Esophagus squamous epithelium (tissue), 5 donors: ENCODE measurements at regions not wholly inside any gene's neighbourhood (a gene's known extent, or its start where the extent isn't known, plus 50 kb on each side); places are given as distances from the start of the nearest gene placed in this dataset.

ENCODE experiments used
- DNase-seq: peaks from one replicate; lab custom pipeline; 2025; lab: John Stamatoyannopoulos, UW
- H3K27ac ChIP-seq, 4 donors: fragments of 200-600 bp; sonication (generic); one replicate each; pipeline ENCODE4 v1.5.1; 2016 to 2019; ENCODE audit warnings: mild to moderate bottlenecking in 1 of 4
- H3K27me3 ChIP-seq, 4 donors: fragments of 200-600 bp; sonication (generic); 1 replicate in 3 of 4; 2 replicates in 1 of 4; pipeline versions ENCODE4 v1.5.1 to v1.6.0; 2017 to 2021; ENCODE audit warnings: antibody characterized with exemption in 1 of 4
- H3K36me3 ChIP-seq, 3 donors: fragments of 200-600 bp; sonication (generic); one replicate each; pipeline ENCODE4 v1.5.1; 2016 to 2019
- H3K4me1 ChIP-seq, 3 donors: fragments of 200-600 bp; sonication (generic); one replicate each; pipeline ENCODE4 v1.5.1; 2017 to 2019
- H3K4me3 ChIP-seq, 4 donors: fragments of 200-600 bp; sonication (generic); 1 replicate in 3 of 4; 2 replicates in 1 of 4; pipeline ENCODE4 v1.5.1; 2016 to 2019; ENCODE audit warnings: mild to moderate bottlenecking in 2 of 4, moderate library complexity in 1 of 4
- H3K9me3 ChIP-seq, 3 donors: fragments of 200-600 bp; sonication (generic); one replicate each; pipeline ENCODE4 v1.5.1; 2016 to 2019
- POLR2A ChIP-seq, 4 donors: fragments of 450-650 bp; IDR thresholded peaks; one replicate each; pipeline ENCODE4 v1.6.1; 2017; ENCODE audit warnings: antibody characterized with exemption in 4 of 4, mild to moderate bottlenecking in 4 of 4, moderate library complexity in 3 of 4
- WGBS, 2 donors: methylation state at CpG; one replicate each; pipeline ENCODE4 v1.1.5; 2018; 5-methylcytosine and 5-hydroxymethylcytosine counted together
- intact Hi-C: fragments of 100-400 bp; cut with DNase I; formaldehyde crosslinking; loops from one replicate; pipeline ENCODE4 v1.15.0; 2022
- TF ChIP-seq, protein P1 (sequence below), 6 experiments: fragments of 450-650 bp in 4 of 6; fragments of 200-600 bp in 2 of 6; sonication (generic) in 2 of 6; IDR thresholded peaks; one replicate each; pipeline ENCODE4 v1.5.1; 2016 to 2019; ENCODE audit warnings: antibody characterized with exemption in 6 of 6, mild to moderate bottlenecking in 4 of 6, moderate library complexity in 4 of 6
- donor health status: DM: yes; HTN: yes; CAD: no.

DNA sequence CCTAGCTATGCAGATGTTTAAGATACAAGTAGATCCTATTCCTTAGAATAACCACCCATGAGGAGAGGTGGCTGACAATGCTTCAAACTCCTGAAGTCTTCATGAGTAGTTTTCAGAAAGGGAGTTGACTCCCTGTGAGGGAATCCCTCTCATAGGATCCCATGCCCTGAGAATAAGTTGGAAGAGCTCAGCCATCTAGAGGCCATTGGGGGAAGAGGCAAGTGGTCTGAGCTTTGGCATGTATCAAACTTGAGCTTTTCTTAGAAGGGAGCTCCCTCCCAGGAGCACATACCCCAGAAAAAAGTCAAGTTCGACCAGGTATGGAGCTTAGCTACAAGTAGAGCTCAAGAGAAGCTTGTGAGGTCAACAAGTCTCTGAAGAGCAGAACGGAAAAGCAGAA, 165.7 kb upstream of the RBM19 start:
- 33 to 40% methylated on average over 2 of the region's 2 CpGs for WGBS, 2 donors
- H3K4me3 ChIP-seq, result no peak overlapping the region
- TF ChIP-seq, protein P1, sequence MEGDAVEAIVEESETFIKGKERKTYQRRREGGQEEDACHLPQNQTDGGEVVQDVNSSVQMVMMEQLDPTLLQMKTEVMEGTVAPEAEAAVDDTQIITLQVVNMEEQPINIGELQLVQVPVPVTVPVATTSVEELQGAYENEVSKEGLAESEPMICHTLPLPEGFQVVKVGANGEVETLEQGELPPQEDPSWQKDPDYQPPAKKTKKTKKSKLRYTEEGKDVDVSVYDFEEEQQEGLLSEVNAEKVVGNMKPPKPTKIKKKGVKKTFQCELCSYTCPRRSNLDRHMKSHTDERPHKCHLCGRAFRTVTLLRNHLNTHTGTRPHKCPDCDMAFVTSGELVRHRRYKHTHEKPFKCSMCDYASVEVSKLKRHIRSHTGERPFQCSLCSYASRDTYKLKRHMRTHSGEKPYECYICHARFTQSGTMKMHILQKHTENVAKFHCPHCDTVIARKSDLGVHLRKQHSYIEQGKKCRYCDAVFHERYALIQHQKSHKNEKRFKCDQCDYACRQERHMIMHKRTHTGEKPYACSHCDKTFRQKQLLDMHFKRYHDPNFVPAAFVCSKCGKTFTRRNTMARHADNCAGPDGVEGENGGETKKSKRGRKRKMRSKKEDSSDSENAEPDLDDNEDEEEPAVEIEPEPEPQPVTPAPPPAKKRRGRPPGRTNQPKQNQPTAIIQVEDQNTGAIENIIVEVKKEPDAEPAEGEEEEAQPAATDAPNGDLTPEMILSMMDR (IDR thresholded peaks at IDR 0.05), result no peak
- TF ChIP-seq POLR2A (IDR thresholded peaks at IDR 0.05), result no peak
- H3K36me3 ChIP-seq, result no peaks in the 10 kb centered on the region
- H3K27me3 ChIP-seq, result no peaks in the 10 kb centered on the region
- no peak for DNase-seq
- no peaks in the 10 kb centered on the region for H3K4me1 ChIP-seq
- H3K27ac ChIP-seq, result no peak overlapping the region
- intact Hi-C loops, result no loop called here
- H3K9me3 ChIP-seq, result no peaks in the 10 kb centered on the region

DNA sequence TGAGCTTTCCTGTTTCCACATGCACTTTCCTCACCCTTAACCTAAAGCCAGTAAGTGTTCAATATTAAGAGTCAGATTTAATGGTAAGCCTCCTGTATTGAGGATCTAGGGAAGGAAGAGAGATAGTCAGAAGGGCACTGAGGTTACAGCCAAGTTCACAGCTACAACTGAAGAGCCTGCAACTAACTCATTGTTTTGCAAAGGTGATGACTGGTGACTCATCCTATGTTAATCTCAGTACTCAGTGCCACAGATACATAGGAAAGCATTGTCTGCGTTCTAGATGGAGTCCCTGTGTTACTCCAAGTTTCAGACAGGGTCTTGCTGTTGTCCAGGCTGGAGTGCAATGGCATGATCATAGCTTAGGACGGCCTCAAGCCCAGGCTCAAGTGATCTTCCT, 157.0 kb upstream of the RBM19 start:
- TF ChIP-seq, protein P1 (IDR thresholded peaks at IDR 0.05), result no peak
- no peak for TF ChIP-seq POLR2A (IDR thresholded peaks at IDR 0.05)
- 86 to 100% methylated on average over 2 of the region's 2 CpGs for WGBS, 2 donors
- no peaks in the 10 kb centered on the region for H3K9me3 ChIP-seq
- no peak overlapping the region for H3K4me3 ChIP-seq
- H3K36me3 ChIP-seq, result no peaks in the 10 kb centered on the region
- no peaks in the 10 kb centered on the region for H3K27me3 ChIP-seq
- H3K4me1 ChIP-seq, result no peaks in the 10 kb centered on the region
- no peak overlapping the region for H3K27ac ChIP-seq
- DNase-seq, result no peak
- intact Hi-C loops, result no loop called here

DNA sequence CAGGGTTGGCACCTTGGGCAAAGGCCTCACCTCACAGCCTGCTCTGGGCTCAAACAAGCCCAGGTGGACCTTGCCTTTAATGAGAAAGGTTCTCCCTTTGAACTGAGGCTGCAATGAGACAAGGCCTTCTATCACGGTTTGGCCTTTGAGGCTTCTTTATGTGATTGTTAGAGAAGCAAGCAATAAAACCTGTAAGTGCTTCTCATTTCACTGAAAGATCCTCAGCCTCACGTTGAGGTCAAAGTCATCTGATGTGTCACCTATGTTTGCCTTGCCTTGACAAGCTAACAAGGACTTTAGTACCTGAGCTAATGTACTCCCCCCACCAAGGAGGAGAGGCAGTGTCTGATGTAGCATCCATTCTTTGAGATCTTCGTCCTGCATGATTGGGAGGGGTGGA, 155.9 kb upstream of the RBM19 start:
- Histone ChIP-seq H3K4me3 (no peak overlapping the region), H3K27ac (no peak overlapping the region), H3K4me1 (no peaks in the 10 kb centered on the region), H3K36me3 (no peaks in the 10 kb centered on the region), H3K27me3 (no peaks in the 10 kb centered on the region), H3K9me3 (no peaks in the 10 kb centered on the region)
- intact Hi-C loops, result no loop called here
- WGBS, 2 donors, result 46 to 60% methylated on average over 3 of the region's 3 CpGs
- no peak for DNase-seq
- TF ChIP-seq, protein P1 (IDR thresholded peaks at IDR 0.05), result no peak
- no peak for TF ChIP-seq POLR2A (IDR thresholded peaks at IDR 0.05)

DNA sequence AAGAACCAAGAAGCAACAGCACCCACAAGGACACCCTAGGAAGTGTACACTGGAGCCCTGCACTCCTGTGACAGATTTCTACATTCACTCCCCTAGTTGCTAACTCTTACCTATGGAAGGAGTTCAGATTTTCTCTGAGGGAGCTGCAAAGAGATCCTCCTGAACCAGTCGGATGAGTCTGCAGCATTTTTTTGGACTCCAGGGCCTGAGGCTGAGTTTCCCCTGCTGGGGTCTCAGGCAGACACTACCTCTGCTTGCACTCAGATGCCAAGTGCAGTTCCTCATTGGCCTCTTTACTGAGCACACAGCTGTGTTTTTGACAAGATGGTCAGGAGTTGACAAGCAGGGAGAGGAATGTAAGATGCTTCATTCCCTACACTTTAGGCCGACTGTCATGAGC, 153.2 kb upstream of the RBM19 start:
- TF ChIP-seq POLR2A (IDR thresholded peaks at IDR 0.05), result no peak
- TF ChIP-seq, protein P1 (IDR thresholded peaks at IDR 0.05), result no peak
- Histone ChIP-seq H3K36me3 (no peaks in the 10 kb centered on the region), H3K4me3 (no peak overlapping the region), H3K9me3 (peaks cover 0 to 10% (median 8%) of the 10 kb centered on the region in 3 donors), H3K27me3 (no peaks in the 10 kb centered on the region), H3K4me1 (no peaks in the 10 kb centered on the region), H3K27ac (no peak overlapping the region)
- 58 to 89% methylated on average over 1 to 2 of the region's 2 CpGs for WGBS, 2 donors
- intact Hi-C loops, result no loop called here
- DNase-seq, result no peak

DNA sequence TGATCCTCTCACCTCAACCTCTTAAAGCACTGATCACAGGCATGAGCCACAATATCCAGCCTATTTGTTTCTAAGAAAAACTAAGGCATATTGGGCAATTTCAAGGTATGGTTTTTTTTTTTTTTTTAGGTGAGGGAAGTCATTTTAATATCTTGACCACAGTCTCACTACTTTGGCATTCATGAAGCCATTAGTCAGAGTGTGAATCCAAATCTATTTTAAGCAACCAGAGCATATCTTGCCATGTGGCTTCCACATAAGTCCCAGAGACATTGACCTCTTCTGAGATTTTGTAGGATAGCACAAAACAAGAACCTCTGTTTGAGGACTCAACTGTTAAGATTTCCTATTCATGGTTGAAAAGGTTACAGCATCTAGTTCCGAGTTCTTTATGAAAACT, 130.3 kb upstream of the RBM19 start:
- Histone ChIP-seq H3K4me3 (no peak overlapping the region), H3K27me3 (no peaks in the 10 kb centered on the region), H3K27ac (no peak overlapping the region), H3K36me3 (no peaks in the 10 kb centered on the region), H3K9me3 (no peaks in the 10 kb centered on the region), H3K4me1 (no peaks in the 10 kb centered on the region)
- intact Hi-C loops, result no loop called here
- WGBS, 2 donors, result 70 to 83% methylated on average over 1 of the region's 1 CpG
- TF ChIP-seq, protein P1 (IDR thresholded peaks at IDR 0.05), result no peak
- no peak for TF ChIP-seq POLR2A (IDR thresholded peaks at IDR 0.05)
- no peak for DNase-seq
